ENCODE measurements at regions not wholly inside any gene's neighbourhood (a gene's known extent, or its start where the extent isn't known, plus 50 kb on each side); places are given as distances from the start of the nearest gene placed in this dataset.

DNA sequence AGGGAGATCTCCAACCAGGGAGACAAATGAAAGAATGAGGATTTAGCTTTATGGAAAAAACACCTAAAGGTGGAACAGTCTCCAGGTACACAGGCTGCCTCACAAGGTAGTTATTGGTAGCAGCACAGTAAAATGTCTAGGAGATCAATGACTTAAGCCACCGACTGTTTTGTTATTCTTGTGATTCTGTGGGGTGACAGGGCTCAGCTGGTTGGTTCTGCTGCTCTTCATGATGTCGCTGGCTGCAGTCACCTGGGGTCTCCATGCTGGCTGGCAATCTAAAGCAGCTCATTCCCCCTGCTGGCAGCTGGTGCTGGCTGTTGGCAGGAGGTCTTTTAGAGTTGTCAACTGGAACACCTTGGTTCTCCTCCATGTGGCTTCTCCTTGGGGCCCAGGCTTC is 69.2 kb downstream of the FOXL1 start:
- TF ChIP-seq, protein P1, sequence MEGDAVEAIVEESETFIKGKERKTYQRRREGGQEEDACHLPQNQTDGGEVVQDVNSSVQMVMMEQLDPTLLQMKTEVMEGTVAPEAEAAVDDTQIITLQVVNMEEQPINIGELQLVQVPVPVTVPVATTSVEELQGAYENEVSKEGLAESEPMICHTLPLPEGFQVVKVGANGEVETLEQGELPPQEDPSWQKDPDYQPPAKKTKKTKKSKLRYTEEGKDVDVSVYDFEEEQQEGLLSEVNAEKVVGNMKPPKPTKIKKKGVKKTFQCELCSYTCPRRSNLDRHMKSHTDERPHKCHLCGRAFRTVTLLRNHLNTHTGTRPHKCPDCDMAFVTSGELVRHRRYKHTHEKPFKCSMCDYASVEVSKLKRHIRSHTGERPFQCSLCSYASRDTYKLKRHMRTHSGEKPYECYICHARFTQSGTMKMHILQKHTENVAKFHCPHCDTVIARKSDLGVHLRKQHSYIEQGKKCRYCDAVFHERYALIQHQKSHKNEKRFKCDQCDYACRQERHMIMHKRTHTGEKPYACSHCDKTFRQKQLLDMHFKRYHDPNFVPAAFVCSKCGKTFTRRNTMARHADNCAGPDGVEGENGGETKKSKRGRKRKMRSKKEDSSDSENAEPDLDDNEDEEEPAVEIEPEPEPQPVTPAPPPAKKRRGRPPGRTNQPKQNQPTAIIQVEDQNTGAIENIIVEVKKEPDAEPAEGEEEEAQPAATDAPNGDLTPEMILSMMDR (IDR thresholded peaks at IDR 0.05; ENCODE audit: insufficient read depth, low read length, poor library complexity, severe bottlenecking), result no peak

GRCh38 chr16:86649875-86650274 is 71.5 kb downstream of the FOXL1 start:
- Histone ChIP-seq H3K36me3 (ENCODE audit: control insufficient read depth, insufficient read depth, low read length) (no peaks in the 10 kb centered on the region), H3K27me3 (replicated peaks; ENCODE audit: control insufficient read depth, insufficient read depth, low read length) (no peaks in the 10 kb centered on the region; the same call in 1 of the 2 replicates), H3K4me3 (replicated peaks; ENCODE audit: low read depth, low read length) (no peak overlapping the region)
- TF ChIP-seq, protein P1 (IDR thresholded peaks at IDR 0.05; ENCODE audit: insufficient read depth, low read length, poor library complexity, severe bottlenecking), result no peak
- no peak for DNase-seq (ENCODE audit: extremely low read depth, insufficient read length)

More for the DNA sequence above, 69.2 kb downstream of the FOXL1 start:
- H3K36me3 ChIP-seq (ENCODE audit: control insufficient read depth, insufficient read depth, low read length), result no peaks in the 10 kb centered on the region
- no peak overlapping the region for H3K4me3 ChIP-seq (replicated peaks; ENCODE audit: low read depth, low read length)
- no peaks in the 10 kb centered on the region; the same call in 1 of the 2 replicates for H3K27me3 ChIP-seq (replicated peaks; ENCODE audit: control insufficient read depth, insufficient read depth, low read length)
- no peak for DNase-seq (ENCODE audit: extremely low read depth, insufficient read length)

DNA sequence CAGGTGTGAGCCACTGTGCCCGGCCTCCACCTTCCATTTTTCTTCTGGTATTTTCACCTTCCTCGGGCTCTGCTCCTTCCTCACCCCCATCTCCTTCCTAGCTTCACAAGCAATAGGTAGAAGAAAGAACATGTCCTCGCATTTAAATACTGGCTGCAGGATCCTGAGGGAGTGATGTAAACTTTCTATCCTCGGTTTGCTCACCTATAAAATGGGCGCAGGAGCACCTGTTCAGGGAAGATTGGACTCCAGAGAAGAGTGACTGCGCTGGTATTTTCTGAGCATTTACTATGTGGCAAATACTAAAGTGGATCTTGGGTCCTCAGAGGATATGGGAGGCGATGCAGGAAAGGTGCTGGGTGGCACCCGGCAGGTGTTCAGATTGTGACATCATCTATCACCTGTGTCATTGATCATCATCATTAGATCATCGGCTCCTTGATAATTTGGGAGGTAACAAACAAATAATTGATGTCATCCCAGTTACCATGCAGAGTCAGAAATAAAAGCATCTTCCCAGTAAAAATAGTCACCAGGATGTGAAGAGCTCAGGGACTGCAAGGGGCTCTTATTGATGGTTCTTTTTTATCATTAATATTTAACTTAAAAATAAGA is 72.8 kb downstream of the FOXL1 start:
- H3K27me3 ChIP-seq (replicated peaks; ENCODE audit: control insufficient read depth, insufficient read depth, low read length), result no peaks in the 10 kb centered on the region; the same call in 1 of the 2 replicates
- H3K4me3 ChIP-seq (replicated peaks; ENCODE audit: low read depth, low read length), result no peak overlapping the region
- TF ChIP-seq, protein P1 (IDR thresholded peaks at IDR 0.05; ENCODE audit: insufficient read depth, low read length, poor library complexity, severe bottlenecking), result no peak
- H3K36me3 ChIP-seq (ENCODE audit: control insufficient read depth, insufficient read depth, low read length), result no peaks in the 10 kb centered on the region
- no peak for DNase-seq (ENCODE audit: extremely low read depth, insufficient read length)

DNA sequence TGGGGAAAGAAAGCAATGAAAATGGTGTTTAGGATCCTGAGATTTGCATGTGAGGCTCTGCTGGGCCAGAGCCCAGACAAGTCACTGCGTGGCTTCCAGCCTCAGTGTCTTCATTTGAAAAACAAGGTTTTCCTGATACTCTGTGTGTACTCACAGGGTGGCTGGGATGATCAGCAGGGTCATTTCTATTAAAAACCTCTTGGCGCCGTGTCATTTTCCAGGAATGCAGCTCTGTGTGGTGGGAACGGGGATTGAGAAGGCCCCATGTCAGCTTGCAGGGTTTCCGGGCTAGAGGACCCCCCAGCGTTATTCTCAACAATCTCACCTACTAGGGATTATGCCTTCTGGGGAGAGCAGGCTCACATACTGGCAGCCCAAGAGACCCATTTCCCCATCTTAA is 73.5 kb downstream of the FOXL1 start:
- H3K27me3 ChIP-seq (replicated peaks; ENCODE audit: control insufficient read depth, insufficient read depth, low read length), result no peaks in the 10 kb centered on the region; the same call in 1 of the 2 replicates
- TF ChIP-seq, protein P1 (IDR thresholded peaks at IDR 0.05; ENCODE audit: insufficient read depth, low read length, poor library complexity, severe bottlenecking), result no peak
- no peak for DNase-seq (ENCODE audit: extremely low read depth, insufficient read length)

GRCh38 chr16:86653285-86654006 is 75.1 kb downstream of the FOXL1 start:
- DNase-seq (ENCODE audit: extremely low read depth, insufficient read length), result no peak
- TF ChIP-seq, protein P1 (IDR thresholded peaks at IDR 0.05; ENCODE audit: insufficient read depth, low read length, poor library complexity, severe bottlenecking), result no peak

More for the DNA sequence above, 73.5 kb downstream of the FOXL1 start:
- Histone ChIP-seq H3K36me3 (ENCODE audit: control insufficient read depth, insufficient read depth, low read length) (no peaks in the 10 kb centered on the region), H3K4me3 (replicated peaks; ENCODE audit: low read depth, low read length) (no peak overlapping the region)

More at GRCh38 chr16:86653285-86654006, 75.1 kb downstream of the FOXL1 start:
- no peaks in the 10 kb centered on the region for H3K36me3 ChIP-seq (ENCODE audit: control insufficient read depth, insufficient read depth, low read length)
- no peak overlapping the region for H3K4me3 ChIP-seq (replicated peaks; ENCODE audit: low read depth, low read length)
- H3K27me3 ChIP-seq (replicated peaks; ENCODE audit: control insufficient read depth, insufficient read depth, low read length), result no peaks in the 10 kb centered on the region; the same call in 1 of the 2 replicates

Measured in GM06990 (cell line).